Lower lobe of right lung (tissue), 2 donors: ENCODE measurements at regions not wholly inside any gene's neighbourhood (a gene's known extent, or its start where the extent isn't known, plus 50 kb on each side); places are given as distances from the start of the nearest gene placed in this dataset.

Experiments
- ATAC-seq, 2 donors: fragments of 200-7000 bp; cut with Tn5 transposase; one replicate each; pipeline ENCODE4 v1.9.1; 2020 to 2022; ENCODE audit warnings: mild to moderate bottlenecking in 2 of 2, moderate library complexity in 2 of 2
- DNase-seq: peaks from one replicate; pipeline ENCODE4 v3.0.0-alpha.2; 2020
- H3K27ac ChIP-seq: fragments of 200-600 bp; one replicate; pipeline ENCODE4 v1.8.0; 2022
- H3K27me3 ChIP-seq: fragments of 200-600 bp; one replicate; pipeline ENCODE4 v1.8.0; 2022; ENCODE audit warnings: low read depth
- H3K36me3 ChIP-seq: fragments of 200-600 bp; one replicate; pipeline ENCODE4 v1.8.0; 2022; ENCODE audit warnings: mild to moderate bottlenecking
- H3K4me1 ChIP-seq: fragments of 200-600 bp; one replicate; pipeline ENCODE4 v1.8.0; 2022
- H3K4me3 ChIP-seq: fragments of 200-600 bp; one replicate; pipeline ENCODE4 v1.8.0; 2022; ENCODE audit warnings: mild to moderate bottlenecking
- H3K9me3 ChIP-seq: fragments of 200-600 bp; one replicate; pipeline ENCODE4 v1.8.0; 2022
- CTCF ChIP-seq: fragments of 200-600 bp; IDR thresholded peaks from one replicate; pipeline ENCODE4 v1.8.0; 2022; ENCODE audit warnings: antibody characterized with exemption, mild to moderate bottlenecking
- intact Hi-C: fragments of 100-400 bp; cut with DNase I; formaldehyde crosslinking; loops from one replicate; pipeline ENCODE4 v1.11.0; 2022
- donor health status: DM: no; HTN: yes; CAD: no; lungs with severe emphysema.

GRCh38 chr7:89934101-89934500 is 220.2 kb upstream of the STEAP1 start:
- intact Hi-C loops = no loop called here
- no peak for ATAC-seq
- TF ChIP-seq CTCF = no peak

GRCh38 chr7:89943525-89944050 is 210.7 kb upstream of the STEAP1 start:
- Histone ChIP-seq H3K4me3 (no peak overlapping the region), H3K36me3 (no peaks in the 10 kb centered on the region), H3K27me3 (no peaks in the 10 kb centered on the region), H3K27ac (no peak overlapping the region), H3K4me1 (no peaks in the 10 kb centered on the region), H3K9me3 (no peaks in the 10 kb centered on the region)
- no peak for TF ChIP-seq CTCF
- ATAC-seq (no peak), DNase-seq (no peak)
- intact Hi-C loops = no loop called here

More at GRCh38 chr7:89934101-89934500, 220.2 kb upstream of the STEAP1 start:
- Histone ChIP-seq H3K27ac (no peak overlapping the region), H3K4me1 (no peaks in the 10 kb centered on the region), H3K27me3 (no peaks in the 10 kb centered on the region), H3K36me3 (no peaks in the 10 kb centered on the region), H3K9me3 (no peaks in the 10 kb centered on the region), H3K4me3 (no peak overlapping the region)
- DNase-seq = no peak

- no peaks in the 10 kb centered on the region for H3K9me3 ChIP-seq
- no peaks in the 10 kb centered on the region for H3K4me1 ChIP-seq
- no peak for DNase-seq
- ATAC-seq = no peak
- no peak for TF ChIP-seq CTCF
- H3K4me3 ChIP-seq = no peak overlapping the region
- H3K27me3 ChIP-seq = no peaks in the 10 kb centered on the region
- intact Hi-C loops = no loop called here
- H3K36me3 ChIP-seq = no peaks in the 10 kb centered on the region
- no peak overlapping the region for H3K27ac ChIP-seq
Measured at GRCh38 chr7:89958525-89959068, 195.7 kb upstream of the STEAP1 start.

GRCh38 chr7:89966067-89966664 is 188.1 kb upstream of the STEAP1 start:
- no peak overlapping the region for H3K27ac ChIP-seq
- H3K9me3 ChIP-seq = no peaks in the 10 kb centered on the region
- TF ChIP-seq CTCF = no peak
- ATAC-seq (no peak), DNase-seq (no peak)
- H3K27me3 ChIP-seq = no peaks in the 10 kb centered on the region
- intact Hi-C loops = no loop called here
- H3K4me1 ChIP-seq = no peaks in the 10 kb centered on the region
- H3K36me3 ChIP-seq = no peaks in the 10 kb centered on the region
- H3K4me3 ChIP-seq = no peak overlapping the region

- DNase-seq (no peak), ATAC-seq (no peak)
- H3K36me3 ChIP-seq = no peaks in the 10 kb centered on the region
- H3K4me1 ChIP-seq = no peaks in the 10 kb centered on the region
- H3K27me3 ChIP-seq = no peaks in the 10 kb centered on the region
- H3K4me3 ChIP-seq = no peak overlapping the region
- no peak for TF ChIP-seq CTCF
- H3K9me3 ChIP-seq = no peaks in the 10 kb centered on the region
- intact Hi-C loops = no loop called here
- H3K27ac ChIP-seq = no peak overlapping the region
Measured at GRCh38 chr7:89975577-89975976, 178.7 kb upstream of the STEAP1 start.
